Putamen (tissue), 1 donor: ENCODE measurements at regions not wholly inside any gene's neighbourhood (a gene's known extent, or its start where the extent isn't known, plus 50 kb on each side); places are given as distances from the start of the nearest gene placed in this dataset.

Experiments used
- DNase-seq: peaks from one replicate; pipeline ENCODE4 v3.0.0-alpha.2; 2016; ENCODE audit warnings: low spot score

DNA sequence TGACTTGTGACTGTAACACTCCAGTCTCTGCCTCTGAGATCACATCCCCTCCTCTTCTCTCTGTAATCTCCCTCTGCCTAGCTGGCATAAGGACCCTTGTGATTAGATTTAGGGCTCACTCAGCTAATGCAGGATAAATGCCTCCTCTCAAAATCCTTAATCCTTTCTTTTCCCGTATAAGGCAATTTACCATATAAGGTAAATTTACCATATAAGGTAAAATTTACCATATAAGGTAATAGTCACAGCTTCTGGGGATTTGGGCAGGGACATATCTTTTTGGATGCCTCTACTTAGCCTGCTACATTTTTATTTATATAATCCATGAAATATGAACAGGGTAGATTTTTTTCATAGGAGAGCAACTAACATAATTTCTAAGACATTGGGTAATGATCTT, 318.0 kb upstream of the PUM3 start:
- no peak for DNase-seq

DNA sequence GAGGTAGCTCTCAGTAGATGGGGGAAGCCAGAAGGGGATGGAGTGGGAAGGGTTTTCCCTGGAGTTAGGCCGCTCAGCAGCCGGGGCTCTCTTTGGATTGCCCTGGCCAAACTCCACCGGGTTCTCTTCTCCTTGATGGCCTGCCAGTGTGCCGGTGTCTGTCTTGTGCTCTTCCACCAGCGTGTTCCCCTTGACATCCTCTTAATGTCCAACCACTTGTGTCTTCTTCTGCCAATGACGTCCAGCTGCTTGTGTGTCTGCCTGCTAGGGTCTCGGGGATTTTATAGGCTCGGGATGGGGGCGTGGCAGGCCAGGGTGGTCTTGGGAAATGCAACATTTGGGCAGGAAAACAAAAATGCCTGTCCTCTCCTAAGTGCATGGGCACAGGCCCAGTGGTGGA, 313.1 kb upstream of the PUM3 start:
- DNase-seq: no peak

DNA sequence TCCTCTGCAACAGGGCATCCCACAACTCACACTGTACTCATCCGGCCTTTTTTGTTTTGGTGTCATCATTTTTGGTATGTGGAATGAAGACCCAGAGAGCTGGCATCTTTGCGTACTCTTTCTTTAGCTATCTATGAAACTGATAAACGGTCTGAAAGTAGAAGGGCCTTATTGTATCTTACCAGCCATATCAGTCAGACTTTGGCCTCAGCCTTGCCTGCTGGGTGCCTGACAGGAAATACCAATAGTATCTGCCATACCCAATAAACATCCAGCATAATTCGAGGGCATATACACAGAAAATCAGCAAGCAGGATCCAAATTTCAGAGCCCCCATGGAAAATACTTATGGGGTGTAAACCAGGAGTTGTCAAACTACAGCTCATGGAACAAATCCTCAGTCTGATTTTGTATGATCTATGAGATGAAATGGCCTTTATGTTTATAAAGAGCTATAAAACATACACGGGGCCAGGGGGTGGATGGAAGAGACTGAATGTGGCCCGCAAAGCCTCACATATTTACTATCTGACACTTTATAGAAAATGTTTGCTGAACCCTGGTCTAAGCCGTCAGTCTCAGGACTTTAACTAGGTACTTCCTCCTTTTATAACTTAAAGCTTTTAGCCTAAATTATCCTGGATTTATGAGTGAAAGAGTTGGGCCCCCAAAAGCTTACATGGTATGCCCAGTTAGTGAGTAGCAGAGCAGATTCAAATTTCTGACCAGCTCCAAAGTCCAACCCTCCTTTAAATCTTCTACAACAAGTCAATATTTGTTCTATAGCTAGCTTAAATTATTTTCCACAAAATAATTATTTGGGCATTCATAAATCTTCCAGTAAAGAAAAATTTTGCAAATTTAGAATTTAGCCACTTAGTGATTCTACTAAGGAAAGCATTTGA, 308.0 kb upstream of the PUM3 start:
- no peak for DNase-seq

DNA sequence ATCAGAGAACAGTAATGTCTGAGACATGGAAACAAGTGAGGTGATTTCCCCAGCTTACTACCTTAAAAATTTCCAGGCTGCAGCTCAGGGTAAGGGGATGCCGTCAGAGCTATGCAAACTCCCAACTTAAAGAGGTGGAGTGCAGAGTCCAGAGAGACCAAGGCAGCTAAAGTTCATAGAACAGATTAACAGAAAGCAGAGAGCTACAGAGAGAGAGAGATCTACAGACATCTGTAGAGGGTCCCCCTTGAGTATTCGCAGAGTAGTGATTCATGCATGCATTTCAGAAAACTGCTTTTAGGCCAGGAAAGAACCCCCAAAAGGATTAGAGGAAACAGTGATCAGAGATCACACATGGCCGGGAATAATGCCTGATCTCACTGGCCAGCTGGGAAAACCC, 306.2 kb upstream of the PUM3 start:
- no peak for DNase-seq

- DNase-seq: no peak
Observed at GRCh38 chr9:3138231-3139229, 294.6 kb upstream of the PUM3 start.

GRCh38 chr9:3137347-3137695, 293.4 kb upstream of the PUM3 start:
- DNase-seq: no peak

DNA sequence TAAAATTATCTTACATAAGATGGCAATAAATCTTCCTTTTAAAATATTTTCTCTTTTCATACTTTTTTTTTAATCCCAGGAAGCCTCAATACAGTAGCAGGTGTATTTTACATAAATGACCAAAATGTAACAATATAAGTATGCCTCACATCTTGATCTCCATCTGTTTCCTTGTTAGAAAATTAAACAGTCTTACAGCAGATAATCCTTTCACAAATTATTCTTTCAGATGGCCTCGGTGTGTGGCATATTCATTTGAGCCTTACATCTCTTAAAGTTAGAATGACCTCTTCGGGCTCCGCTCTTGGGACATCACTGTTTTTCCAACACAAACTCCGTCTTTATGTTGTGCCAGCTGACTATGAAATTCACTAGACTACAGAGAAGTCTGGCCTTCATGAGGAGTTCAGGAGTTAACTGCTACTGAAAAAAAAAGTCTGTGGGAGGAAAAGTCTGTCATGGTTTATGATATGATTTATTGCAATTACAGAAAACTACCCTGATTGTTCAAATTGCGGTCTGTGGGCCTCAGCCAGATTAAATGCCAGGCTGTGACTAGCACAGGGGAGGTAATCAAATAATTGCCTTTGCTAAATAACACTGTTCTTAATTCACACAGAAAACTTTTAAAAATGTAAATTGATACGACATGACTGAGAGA, 292.9 kb upstream of the PUM3 start:
- DNase-seq: no peak

DNA sequence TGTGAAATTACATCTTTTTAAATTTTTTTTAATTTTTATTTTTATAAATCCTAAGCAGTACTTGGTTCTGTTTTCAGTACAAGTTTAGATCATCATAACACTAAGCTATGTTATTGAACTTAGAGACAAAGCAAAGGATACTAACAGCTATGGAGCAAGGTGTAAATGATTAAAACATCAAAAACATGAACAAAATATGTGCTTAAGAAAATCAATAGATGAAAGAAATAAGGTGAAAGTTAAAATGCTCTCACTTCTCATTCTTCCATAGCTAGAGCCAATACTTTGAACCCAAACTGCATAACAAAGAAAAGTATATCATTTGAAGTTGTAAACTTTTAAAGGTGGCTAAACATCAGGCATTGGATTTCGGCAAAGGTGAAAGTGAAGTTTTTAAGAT, 292.3 kb upstream of the PUM3 start:
- no peak for DNase-seq

DNA sequence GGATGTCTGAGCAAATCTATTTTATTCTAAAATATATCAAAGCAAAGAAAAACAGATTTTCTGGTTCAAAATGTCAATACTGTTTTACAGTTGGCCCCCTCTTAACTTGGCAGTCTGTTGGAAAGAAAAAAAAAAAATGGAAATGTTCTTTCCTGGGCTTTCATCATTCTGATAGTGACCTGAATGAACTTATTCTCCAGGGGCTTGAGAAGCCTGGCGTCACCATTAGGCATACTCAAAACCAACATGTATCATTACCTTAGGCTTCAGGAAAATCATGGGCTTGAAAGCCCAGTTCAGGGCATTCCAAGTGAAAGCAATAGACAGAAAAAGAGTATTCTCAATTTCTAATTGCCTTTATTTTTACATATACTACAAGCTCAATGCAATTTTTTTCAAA, 283.7 kb upstream of the PUM3 start:
- DNase-seq: no peak

DNA sequence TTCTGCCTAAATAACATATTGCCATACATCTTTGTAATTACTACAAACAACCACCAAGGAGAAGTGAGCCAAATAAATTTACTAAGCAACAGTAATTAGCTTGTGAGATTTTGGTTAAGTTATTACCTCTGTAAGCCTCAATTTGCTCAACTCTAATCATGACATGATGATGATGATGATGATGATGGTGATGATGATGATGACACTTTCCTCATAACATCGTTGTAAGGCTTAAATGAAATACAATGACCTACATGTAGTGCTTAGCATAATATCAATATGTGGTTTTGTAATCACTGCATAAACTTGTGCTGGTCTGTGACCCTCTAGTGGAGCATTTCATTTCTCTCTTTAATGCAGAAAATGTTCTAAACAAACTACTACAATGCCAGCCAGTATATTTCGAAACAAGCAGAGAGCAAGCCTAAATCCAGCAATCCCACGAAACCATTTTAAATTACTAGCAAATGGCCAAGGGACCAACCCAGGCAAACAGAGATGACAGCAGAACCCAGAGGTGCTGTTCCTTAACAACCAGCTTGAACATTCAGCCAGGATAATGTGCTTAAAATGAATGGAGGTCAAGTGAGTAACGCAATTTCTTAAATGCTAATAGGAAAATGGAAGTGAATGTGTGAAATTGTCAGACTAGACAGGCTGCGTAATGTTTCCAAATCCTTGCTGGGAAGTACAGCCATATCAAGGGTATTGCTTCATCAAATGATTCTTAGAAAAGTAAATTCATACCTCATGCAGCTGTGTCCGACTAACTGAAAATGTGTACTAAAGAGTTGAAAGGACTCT, 281.9 kb upstream of the PUM3 start:
- no peak for DNase-seq

DNA sequence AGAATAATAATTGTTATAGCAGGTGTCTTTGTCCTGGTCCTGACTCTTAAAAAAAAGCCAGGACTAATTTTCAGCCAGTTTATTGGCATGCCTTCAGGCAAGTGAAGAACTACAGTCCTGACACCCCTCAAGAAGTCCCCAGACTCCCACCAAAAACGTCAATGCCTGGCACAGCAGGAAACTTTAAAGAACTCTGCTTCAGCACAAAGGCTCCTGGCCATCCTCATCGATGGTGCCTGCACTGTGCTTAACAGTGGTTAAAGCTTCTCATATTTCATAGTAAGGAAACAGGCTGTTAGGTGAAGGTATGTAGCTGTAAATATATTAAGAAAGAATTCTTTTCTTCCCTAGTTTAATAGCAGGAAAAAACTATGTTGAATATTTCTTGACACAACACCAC, 280.1 kb upstream of the PUM3 start:
- DNase-seq: no peak

GRCh38 chr9:3118081-3118480, 274.2 kb upstream of the PUM3 start:
- no peak for DNase-seq

DNA sequence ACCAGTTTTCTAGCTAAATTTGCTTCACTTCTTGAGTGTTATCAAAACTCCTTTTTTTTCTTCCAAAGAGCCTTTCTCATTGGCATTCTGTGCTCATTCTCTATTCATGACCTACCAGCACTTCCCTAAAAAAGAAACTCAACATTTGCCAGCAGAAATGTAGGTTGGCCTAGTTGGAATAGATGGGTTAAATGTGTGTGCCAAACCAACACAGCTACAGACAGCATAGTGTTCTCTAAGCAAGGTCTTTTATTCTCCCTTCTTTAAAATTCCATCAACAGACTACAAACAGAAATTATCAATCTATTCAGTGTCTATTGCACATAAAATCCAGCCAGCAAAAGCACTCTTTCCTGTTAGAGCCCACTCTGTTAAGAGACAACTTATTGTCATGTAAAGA, 255.8 kb upstream of the PUM3 start:
- peak; percentile 8 for DNase-seq

DNA sequence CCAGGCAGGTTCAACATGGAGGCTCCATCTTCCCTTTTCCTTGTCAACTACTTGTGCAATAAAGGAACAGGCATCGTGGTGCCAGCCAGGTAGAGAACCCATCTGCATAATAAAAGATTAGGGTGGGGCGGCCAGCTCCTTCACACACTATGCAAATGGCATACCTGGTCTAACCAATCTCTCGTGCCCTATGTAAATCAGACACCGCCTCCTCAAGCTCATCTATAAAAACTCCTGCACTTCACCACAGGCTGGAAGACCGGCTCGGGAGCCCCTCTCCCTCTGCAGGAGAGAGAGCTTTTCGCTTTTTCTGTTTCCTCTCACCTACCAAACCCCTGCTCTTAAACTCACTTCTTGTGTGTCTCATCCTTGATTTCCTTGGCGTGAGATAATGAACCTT, 244.3 kb upstream of the PUM3 start:
- no peak for DNase-seq

GRCh38 chr9:3087697-3088096, 243.8 kb upstream of the PUM3 start:
- no peak for DNase-seq

- DNase-seq: no peak
Observed at GRCh38 chr9:3080951-3081350, 237.1 kb upstream of the PUM3 start.

DNA sequence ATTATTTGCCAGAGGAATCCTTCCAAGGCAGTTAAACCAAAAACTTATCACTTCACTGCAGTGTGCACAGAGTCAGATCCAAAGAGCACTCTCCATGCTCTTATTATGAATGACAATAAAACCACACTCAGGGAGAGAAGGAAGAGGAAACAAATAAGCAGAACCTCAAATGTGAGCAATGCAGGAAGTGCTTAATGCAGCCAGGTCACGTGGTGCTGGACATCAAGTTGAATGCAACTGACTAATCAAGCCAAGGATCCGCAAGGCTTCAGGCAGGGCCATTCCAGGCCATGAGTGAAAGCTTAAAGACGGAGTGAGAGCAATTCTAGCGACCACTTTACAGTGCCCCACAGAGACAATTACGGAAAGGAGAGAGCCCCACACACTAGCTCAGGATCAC, 230.4 kb upstream of the PUM3 start:
- no peak for DNase-seq

- DNase-seq: no peak
Observed at GRCh38 chr9:3066591-3066990, 222.7 kb upstream of the PUM3 start.

- no peak for DNase-seq
Observed at GRCh38 chr9:3059781-3060468, 216.0 kb upstream of the PUM3 start.

- DNase-seq: no peak
Observed at GRCh38 chr9:3058409-3058808, 214.5 kb upstream of the PUM3 start.

DNA sequence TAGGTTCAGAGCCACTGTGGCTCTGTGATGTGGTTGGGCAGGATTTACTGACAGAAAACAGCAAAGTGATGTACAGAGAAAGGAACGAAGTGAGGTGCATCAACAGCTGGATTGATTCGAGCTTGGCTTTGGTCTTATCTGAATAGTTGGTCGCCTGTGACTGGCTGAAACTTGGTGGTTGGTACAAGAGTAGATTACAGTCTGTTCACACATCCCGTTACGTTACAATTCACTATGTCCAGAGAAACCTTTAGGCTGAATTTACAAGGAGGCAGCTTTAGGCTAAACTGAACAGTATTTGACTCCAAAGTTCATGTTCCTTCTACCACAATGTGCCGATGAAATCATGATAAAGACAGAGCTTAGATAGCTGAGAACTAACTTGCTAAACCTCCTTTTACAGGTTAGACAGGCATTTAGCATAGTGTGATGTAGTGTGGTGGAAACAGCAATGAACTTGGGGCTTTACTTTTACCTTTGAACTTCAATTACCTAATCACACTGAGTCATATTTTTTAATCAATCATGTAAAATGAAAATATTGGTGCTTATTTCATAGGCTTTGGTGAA, 210.2 kb upstream of the PUM3 start:
- DNase-seq: no peak
